Ectodermal cell (in vitro differentiated cells): ENCODE measurements at regions not wholly inside any gene's neighbourhood (a gene's known extent, or its start where the extent isn't known, plus 50 kb on each side); places are given as distances from the start of the nearest gene placed in this dataset.

Source experiments
- H3K27ac ChIP-seq: 2 replicates; pipeline ENCODE4 v1.7.0; 2013; ENCODE audit warnings: mild to moderate bottlenecking, low read depth, low read length; ENCODE audit not compliant: insufficient read depth, poor library complexity, severe bottlenecking
- H3K27me3 ChIP-seq: 2 replicates; pipeline ENCODE4 v1.7.0; 2013; ENCODE audit warnings: mild to moderate bottlenecking, low read length; ENCODE audit not compliant: insufficient read depth, control insufficient read depth, poor library complexity, severe bottlenecking
- H3K36me3 ChIP-seq: one replicate; pipeline ENCODE4 v1.7.0; 2013; ENCODE audit warnings: low read length; ENCODE audit not compliant: control insufficient read depth, insufficient read depth
- H3K4me1 ChIP-seq: one replicate; pipeline ENCODE4 v1.7.0; 2013; ENCODE audit warnings: low read length; ENCODE audit not compliant: control insufficient read depth, insufficient read depth
- H3K4me3 ChIP-seq: 2 replicates; pipeline ENCODE4 v1.7.0; 2013; ENCODE audit warnings: low read depth, low read length, control low read depth; ENCODE audit not compliant: insufficient read depth
- H3K9me3 ChIP-seq: 2 replicates; pipeline ENCODE4 v1.7.0; 2013; ENCODE audit warnings: mild to moderate bottlenecking, low read length, moderate library complexity; ENCODE audit not compliant: control insufficient read depth
- WGBS, 2 experiments: methylation state at CpG; one replicate each; pipeline ENCODE4 v1.1.7; 2013; ENCODE audit warnings: missing lambda C conversion rate in 2 of 2; 5-methylcytosine and 5-hydroxymethylcytosine counted together

DNA sequence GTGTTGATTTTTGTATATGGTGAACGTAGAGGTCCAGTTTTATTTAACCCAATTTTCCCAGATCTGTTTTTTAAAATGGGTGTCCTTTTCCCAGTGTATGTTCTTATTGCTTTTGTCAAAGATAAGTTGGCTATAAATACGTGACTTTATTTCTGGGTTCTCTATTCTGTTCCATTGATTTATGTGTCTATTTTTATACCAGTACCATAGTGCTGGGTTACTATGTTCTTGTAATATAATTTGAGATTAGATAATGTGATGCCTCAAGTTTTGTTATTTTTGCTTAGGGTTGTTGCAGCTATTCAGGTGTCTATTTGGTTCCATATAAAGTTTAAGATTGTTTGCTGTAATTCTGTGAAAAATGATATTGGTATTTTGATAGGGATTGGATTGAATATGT, 749.1 kb upstream of the GRIA3 start:
- Histone ChIP-seq H3K27ac (no peak overlapping the region), H3K27me3 (no peaks in the 10 kb centered on the region), H3K9me3 (no peaks in the 10 kb centered on the region), H3K4me1 (no peaks in the 10 kb centered on the region), H3K4me3 (no peak overlapping the region), H3K36me3 (no peaks in the 10 kb centered on the region)
- whole genome bisulfite sequencing, 2 experiments, result 100% methylated on average over 1 to 2 of the region's 2 CpGs

DNA sequence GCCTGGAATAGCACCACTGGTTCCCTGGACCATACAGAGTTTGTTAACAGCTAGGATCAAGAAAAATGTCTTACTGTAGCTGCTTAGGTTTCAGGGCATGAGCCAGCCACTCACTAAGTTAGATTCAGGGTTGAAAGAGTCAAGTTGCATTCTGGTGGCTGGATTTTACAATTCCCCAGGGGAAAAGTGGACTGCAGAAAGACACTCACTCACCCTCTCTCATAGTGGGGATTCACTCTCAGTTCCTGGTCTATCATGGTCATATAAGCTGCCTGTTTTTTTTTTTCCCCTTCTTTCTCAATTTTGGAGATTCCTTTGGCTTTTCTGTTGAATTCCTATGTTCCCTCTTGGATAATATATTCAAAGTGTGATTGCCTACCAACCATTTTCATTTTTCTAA, 744.2 kb upstream of the GRIA3 start:
- Histone ChIP-seq H3K36me3 (no peaks in the 10 kb centered on the region), H3K4me1 (no peaks in the 10 kb centered on the region), H3K9me3 (no peaks in the 10 kb centered on the region), H3K27ac (no peak overlapping the region), H3K4me3 (no peak overlapping the region), H3K27me3 (no peaks in the 10 kb centered on the region)

DNA sequence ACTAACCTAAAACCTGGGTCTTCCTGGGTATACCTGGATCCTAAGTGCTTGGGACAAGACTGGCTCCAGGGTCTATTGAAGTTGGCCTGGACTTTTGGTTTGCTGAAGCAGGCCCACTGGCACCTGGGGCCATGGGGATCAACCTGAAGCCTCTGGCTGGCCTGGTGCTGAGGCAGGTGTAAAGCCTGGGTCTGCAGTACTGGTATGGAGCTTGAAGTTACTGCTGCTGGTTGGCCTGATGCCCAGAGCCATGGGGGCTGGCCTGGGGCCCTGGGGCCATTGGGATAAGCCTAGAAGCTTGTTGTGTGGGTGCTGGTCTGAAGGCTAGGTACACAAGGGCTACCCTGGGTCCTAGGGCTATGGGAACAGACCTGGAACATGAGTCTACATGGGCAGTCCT, 743.2 kb upstream of the GRIA3 start:
- Histone ChIP-seq H3K27me3 (no peaks in the 10 kb centered on the region), H3K36me3 (no peaks in the 10 kb centered on the region), H3K4me3 (no peak overlapping the region), H3K27ac (no peak overlapping the region), H3K4me1 (no peaks in the 10 kb centered on the region), H3K9me3 (no peaks in the 10 kb centered on the region)

DNA sequence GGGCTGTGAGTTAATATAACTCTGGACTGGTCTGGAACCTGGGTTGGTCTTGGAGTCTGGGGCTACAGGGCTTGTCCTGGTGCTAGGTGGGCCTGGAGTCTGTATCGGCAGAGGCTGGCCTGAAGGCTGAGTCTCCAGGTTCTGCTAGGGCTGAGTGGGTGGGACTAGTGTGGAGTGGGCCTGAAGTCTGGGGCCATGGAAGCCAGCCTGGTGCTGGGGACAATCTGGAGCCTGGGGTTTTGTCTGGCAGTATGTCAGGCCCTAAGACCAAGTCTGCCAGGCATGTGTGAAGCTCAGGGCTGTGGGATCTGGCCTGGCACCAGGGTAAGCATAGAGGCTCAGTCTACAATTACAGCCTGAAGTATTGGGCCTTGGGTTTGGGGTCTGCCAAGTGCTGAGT, 742.6 kb upstream of the GRIA3 start:
- H3K36me3 ChIP-seq, result no peaks in the 10 kb centered on the region
- 93 to 100% methylated on average over 1 of the region's 1 CpG for WGBS, 2 experiments
- no peaks in the 10 kb centered on the region for H3K9me3 ChIP-seq
- H3K4me3 ChIP-seq, result no peak overlapping the region
- H3K27ac ChIP-seq, result no peak overlapping the region
- no peaks in the 10 kb centered on the region for H3K4me1 ChIP-seq
- H3K27me3 ChIP-seq, result no peaks in the 10 kb centered on the region

DNA sequence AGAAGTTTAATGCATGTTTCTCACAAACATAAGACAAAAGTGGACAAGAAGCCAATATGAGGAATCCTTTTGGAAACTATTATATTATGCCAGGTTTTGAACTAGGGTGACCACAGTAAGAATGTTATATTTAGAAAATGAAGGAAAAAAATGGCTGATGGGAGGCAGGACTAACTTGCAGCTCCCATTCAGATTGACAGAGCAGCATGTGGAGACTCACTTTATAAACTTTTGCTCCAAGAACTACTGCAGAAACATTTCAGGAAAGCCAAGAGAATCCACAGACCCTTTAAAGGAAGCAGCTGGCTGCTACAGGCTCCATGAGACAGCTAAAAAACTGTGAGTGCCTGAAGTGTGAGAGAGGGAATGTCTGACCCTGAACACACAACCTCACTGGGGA, 738.6 kb upstream of the GRIA3 start:
- no peaks in the 10 kb centered on the region for H3K9me3 ChIP-seq
- no peaks in the 10 kb centered on the region for H3K27me3 ChIP-seq
- no peak overlapping the region for H3K27ac ChIP-seq
- no peaks in the 10 kb centered on the region for H3K4me1 ChIP-seq
- no peak overlapping the region for H3K4me3 ChIP-seq
- no peaks in the 10 kb centered on the region for H3K36me3 ChIP-seq

DNA sequence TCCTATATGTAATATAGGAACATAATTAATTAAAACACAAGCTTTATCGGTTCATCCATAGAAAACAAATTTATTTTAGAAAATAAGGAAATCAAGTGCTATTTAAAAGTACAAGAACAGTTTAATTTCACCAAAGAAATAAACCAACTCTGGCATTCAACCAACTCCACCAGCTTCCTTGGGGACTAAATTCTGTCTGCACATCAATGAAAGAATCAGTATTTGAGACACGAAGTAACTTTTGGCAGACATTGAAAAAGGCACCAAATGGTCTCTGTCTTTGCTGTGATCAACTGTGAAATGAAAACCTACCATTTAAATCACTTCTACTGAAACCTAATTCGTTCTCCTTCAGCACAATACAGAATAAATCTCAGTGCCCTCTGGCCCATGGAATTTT, 719.7 kb upstream of the GRIA3 start:
- no peak overlapping the region for H3K27ac ChIP-seq
- H3K9me3 ChIP-seq, result no peaks in the 10 kb centered on the region
- no peaks in the 10 kb centered on the region for H3K27me3 ChIP-seq
- no peaks in the 10 kb centered on the region for H3K4me1 ChIP-seq
- 90 to 93% methylated on average over 2 of the region's 3 CpGs for WGBS, 2 experiments
- no peak overlapping the region for H3K4me3 ChIP-seq
- no peaks in the 10 kb centered on the region for H3K36me3 ChIP-seq

DNA sequence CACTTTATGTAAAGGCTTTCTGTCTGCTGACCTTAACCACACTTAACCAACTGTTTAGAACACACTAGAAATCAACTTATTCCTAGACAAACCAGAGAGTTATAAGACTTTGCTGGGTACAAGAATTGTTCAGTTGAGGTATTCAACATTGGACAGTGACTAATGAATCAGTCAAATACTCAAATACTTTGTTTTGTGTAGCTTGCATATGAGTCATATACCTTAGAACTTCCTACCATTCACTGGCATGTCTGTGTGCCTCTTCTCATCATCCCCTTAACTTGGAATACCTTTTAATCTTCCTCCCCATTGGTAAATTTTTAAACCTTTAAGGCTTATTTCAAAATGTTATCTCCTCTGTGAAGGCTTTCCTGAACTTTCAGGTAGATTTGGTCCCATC, 708.8 kb upstream of the GRIA3 start:
- Histone ChIP-seq H3K9me3 (no peaks in the 10 kb centered on the region), H3K27me3 (no peaks in the 10 kb centered on the region), H3K4me3 (no peak overlapping the region), H3K4me1 (no peaks in the 10 kb centered on the region), H3K27ac (no peak overlapping the region), H3K36me3 (no peaks in the 10 kb centered on the region)

DNA sequence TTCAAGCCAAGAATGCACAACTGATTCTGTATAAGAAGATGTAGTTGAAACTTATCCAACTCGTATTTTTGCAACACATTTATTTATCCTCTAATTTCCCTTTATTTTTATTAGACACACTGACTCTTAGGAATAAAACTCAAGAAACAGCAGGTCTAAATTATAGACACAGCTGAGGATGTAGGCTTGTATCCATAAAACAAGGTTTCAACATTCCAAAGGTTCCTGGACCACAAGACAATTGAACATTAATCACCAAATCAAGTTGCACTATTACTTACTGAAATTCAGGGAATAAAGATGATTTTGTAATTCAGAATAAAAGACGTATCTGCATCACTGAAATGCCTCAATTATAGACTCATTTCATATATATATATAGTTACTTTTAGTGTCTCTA, 683.5 kb upstream of the GRIA3 start:
- Histone ChIP-seq H3K4me3 (no peak overlapping the region), H3K27ac (no peak overlapping the region), H3K4me1 (no peaks in the 10 kb centered on the region), H3K9me3 (no peaks in the 10 kb centered on the region), H3K27me3 (no peaks in the 10 kb centered on the region), H3K36me3 (no peaks in the 10 kb centered on the region)
- WGBS, 2 experiments, result 43 to 71% methylated on average over 1 of the region's 2 CpGs

DNA sequence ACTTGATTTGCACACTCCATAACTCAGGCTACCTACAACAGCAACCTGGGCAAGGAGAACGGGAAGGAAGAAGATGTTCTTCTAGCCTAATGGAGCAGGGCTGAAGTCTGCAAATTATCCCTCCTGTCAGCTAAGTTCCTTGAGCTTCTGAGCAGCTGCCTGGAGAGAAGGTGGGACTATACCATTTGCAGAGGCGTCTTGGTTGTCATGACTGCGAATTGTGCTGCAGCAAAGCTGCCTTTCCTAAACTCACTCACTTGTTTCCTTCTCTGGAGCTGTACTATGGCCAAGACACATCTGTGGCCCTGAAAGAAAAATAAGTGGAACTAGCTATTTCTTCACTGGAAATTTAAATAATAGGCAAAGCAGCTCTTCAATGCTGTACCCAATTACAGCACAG, 682.4 kb upstream of the GRIA3 start:
- Histone ChIP-seq H3K9me3 (no peaks in the 10 kb centered on the region), H3K27me3 (no peaks in the 10 kb centered on the region), H3K4me3 (no peak overlapping the region), H3K36me3 (no peaks in the 10 kb centered on the region), H3K27ac (no peak overlapping the region), H3K4me1 (no peaks in the 10 kb centered on the region)
- 85 to 93% methylated on average over 3 of the region's 3 CpGs for WGBS, 2 experiments

DNA sequence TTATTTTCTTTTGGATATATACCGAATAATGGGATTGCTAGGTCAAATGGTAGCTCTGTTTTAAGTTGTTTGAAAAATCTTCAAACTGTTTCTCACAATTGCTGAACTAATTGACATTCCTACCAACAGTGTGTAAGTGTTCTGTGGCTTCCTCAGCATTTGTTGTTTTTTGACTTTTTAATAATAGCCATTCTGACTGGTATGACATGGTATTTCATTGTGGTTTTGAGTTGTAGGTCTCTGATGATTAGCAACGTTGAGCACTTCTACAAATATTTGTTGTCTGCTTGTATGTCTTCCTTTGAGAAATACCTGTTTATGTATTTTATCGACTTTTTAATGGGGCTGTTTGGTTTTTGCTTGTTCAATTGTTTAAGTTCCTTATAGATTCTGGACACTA, 680.1 kb upstream of the GRIA3 start:
- H3K4me1 ChIP-seq, result no peaks in the 10 kb centered on the region
- H3K27me3 ChIP-seq, result no peaks in the 10 kb centered on the region
- H3K36me3 ChIP-seq, result no peaks in the 10 kb centered on the region
- 90 to 93% methylated on average over 3 of the region's 3 CpGs for WGBS, 2 experiments
- H3K4me3 ChIP-seq, result no peak overlapping the region
- H3K9me3 ChIP-seq, result no peaks in the 10 kb centered on the region
- no peak overlapping the region for H3K27ac ChIP-seq

DNA sequence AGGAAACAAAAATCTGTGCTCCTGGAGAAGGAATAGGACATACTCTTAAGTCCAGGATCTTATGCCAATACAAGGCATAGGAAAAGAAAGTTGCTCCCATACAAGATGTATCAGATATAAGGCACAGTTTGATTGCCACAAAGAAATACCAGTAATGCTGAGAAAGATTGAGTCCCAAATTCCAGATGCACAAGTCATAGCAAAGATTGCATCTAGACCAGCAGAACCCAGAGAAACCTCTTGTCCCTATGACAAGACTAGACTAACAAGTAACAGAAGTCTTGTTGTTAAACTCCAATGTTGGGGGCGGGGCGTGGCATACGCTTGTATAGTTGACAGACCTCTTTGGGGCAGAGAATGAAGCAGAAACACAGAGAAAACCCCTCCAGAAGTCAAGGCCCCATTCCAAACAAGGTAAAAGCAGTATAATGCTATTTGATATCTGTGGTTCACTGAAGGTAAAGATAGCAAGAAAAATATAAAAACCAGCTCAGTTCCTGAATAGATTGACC, 671.5 kb upstream of the GRIA3 start:
- no peaks in the 10 kb centered on the region for H3K9me3 ChIP-seq
- WGBS, 2 experiments, result 90 to 100% methylated on average over 3 of the region's 3 CpGs
- H3K27me3 ChIP-seq, result no peaks in the 10 kb centered on the region
- no peaks in the 10 kb centered on the region for H3K36me3 ChIP-seq
- H3K27ac ChIP-seq, result no peak overlapping the region
- no peaks in the 10 kb centered on the region for H3K4me1 ChIP-seq
- H3K4me3 ChIP-seq, result no peak overlapping the region
